ENCODE measurements at regions not wholly inside any gene's neighbourhood (a gene's known extent, or its start where the extent isn't known, plus 50 kb on each side); places are given as distances from the start of the nearest gene placed in this dataset.

DNA sequence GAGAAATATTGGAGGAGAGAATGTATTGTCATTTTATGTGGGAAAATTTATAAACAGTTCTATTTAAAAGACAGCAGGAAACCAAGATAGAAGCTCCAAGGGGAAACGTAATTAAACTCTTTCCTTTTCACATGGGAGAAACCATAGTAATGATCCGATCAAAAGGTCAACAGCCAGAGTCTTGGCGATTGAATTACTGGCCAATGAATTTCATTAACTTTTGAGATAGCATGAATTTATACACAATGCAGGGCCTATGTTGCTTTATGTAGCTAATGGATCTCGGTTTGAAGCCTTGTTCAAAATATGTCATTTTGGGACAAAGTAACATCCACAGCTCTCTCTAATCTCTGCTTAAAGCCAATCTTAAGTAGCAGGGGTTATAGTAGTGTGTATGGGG lies 897.5 kb upstream of the NDST4 start:
- no peak overlapping the region for H3K27ac ChIP-seq (ENCODE audit: low read depth in 2 of 2, low read length in 2 of 2)
- no peaks in the 10 kb centered on the region for H3K36me3 ChIP-seq (ENCODE audit: control insufficient read depth in 2 of 3, insufficient read depth in 3 of 3, low read length in 3 of 3)
- peak in 1 of 5 donors; percentile 4 for DNase-seq
- H3K4me3 ChIP-seq (ENCODE audit: low read length in 3 of 3): no peak overlapping the region
- TF ChIP-seq, protein P1, sequence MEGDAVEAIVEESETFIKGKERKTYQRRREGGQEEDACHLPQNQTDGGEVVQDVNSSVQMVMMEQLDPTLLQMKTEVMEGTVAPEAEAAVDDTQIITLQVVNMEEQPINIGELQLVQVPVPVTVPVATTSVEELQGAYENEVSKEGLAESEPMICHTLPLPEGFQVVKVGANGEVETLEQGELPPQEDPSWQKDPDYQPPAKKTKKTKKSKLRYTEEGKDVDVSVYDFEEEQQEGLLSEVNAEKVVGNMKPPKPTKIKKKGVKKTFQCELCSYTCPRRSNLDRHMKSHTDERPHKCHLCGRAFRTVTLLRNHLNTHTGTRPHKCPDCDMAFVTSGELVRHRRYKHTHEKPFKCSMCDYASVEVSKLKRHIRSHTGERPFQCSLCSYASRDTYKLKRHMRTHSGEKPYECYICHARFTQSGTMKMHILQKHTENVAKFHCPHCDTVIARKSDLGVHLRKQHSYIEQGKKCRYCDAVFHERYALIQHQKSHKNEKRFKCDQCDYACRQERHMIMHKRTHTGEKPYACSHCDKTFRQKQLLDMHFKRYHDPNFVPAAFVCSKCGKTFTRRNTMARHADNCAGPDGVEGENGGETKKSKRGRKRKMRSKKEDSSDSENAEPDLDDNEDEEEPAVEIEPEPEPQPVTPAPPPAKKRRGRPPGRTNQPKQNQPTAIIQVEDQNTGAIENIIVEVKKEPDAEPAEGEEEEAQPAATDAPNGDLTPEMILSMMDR (IDR thresholded peaks at IDR 0.05; ENCODE audit: borderline replicate concordance, extremely low read depth, insufficient read depth): no peak
- intact Hi-C loops (cut with DNase I): no loop called here
- no peaks in the 10 kb centered on the region for H3K27me3 ChIP-seq (ENCODE audit: control insufficient read depth, insufficient read depth, low read length)
- no peaks in the 10 kb centered on the region for H3K4me1 ChIP-seq (ENCODE audit: control insufficient read depth in 2 of 3, insufficient read depth in 2 of 3, low read depth in 1 of 3, low read length in 3 of 3)
- peaks cover 0 to 12% (median 3%) of the 10 kb centered on the region in 3 donors for H3K9me3 ChIP-seq (ENCODE audit: control insufficient read depth in 2 of 3, insufficient read depth in 1 of 3, low read length in 3 of 3)
- FAIRE-seq: no peak
- H3K9ac ChIP-seq (ENCODE audit: low read length in 3 of 3): no peak overlapping the region

GRCh38 chr4:116005806-116006088 lies 892.3 kb upstream of the NDST4 start:
- TF ChIP-seq, protein P1 (IDR thresholded peaks at IDR 0.05; ENCODE audit: borderline replicate concordance, extremely low read depth, insufficient read depth): no peak
- Histone ChIP-seq H3K9ac (ENCODE audit: low read length in 3 of 3) (no peak overlapping the region), H3K9me3 (ENCODE audit: control insufficient read depth in 2 of 3, insufficient read depth in 1 of 3, low read length in 3 of 3) (no peaks in the 10 kb centered on the region), H3K4me1 (ENCODE audit: control insufficient read depth in 2 of 3, insufficient read depth in 2 of 3, low read depth in 1 of 3, low read length in 3 of 3) (no peaks in the 10 kb centered on the region), H3K4me3 (ENCODE audit: low read length in 3 of 3) (no peak overlapping the region), H3K36me3 (ENCODE audit: control insufficient read depth in 2 of 3, insufficient read depth in 3 of 3, low read length in 3 of 3) (no peaks in the 10 kb centered on the region), H3K27me3 (ENCODE audit: control insufficient read depth, insufficient read depth, low read length) (no peaks in the 10 kb centered on the region), H3K27ac (ENCODE audit: low read depth in 2 of 2, low read length in 2 of 2) (no peak overlapping the region)
- intact Hi-C loops (cut with DNase I): no loop called here
- FAIRE-seq: no peak
- no peak for DNase-seq

- DNase-seq: no peak
These were observed 891.8 kb upstream of the NDST4 start for GRCh38 chr4:116005037-116005805.

More at GRCh38 chr4:116005037-116005805, 891.8 kb upstream of the NDST4 start:
- H3K4me1 ChIP-seq (ENCODE audit: control insufficient read depth in 2 of 3, insufficient read depth in 2 of 3, low read depth in 1 of 3, low read length in 3 of 3): no peaks in the 10 kb centered on the region
- FAIRE-seq: no peak
- intact Hi-C loops (cut with DNase I): no loop called here
- TF ChIP-seq, protein P1 (IDR thresholded peaks at IDR 0.05; ENCODE audit: borderline replicate concordance, extremely low read depth, insufficient read depth): no peak
- H3K36me3 ChIP-seq (ENCODE audit: control insufficient read depth in 2 of 3, insufficient read depth in 3 of 3, low read length in 3 of 3): no peaks in the 10 kb centered on the region
- no peak overlapping the region for H3K4me3 ChIP-seq (ENCODE audit: low read length in 3 of 3)
- no peak overlapping the region for H3K27ac ChIP-seq (ENCODE audit: low read depth in 2 of 2, low read length in 2 of 2)
- H3K9ac ChIP-seq (ENCODE audit: low read length in 3 of 3): no peak overlapping the region
- no peaks in the 10 kb centered on the region for H3K9me3 ChIP-seq (ENCODE audit: control insufficient read depth in 2 of 3, insufficient read depth in 1 of 3, low read length in 3 of 3)
- no peaks in the 10 kb centered on the region for H3K27me3 ChIP-seq (ENCODE audit: control insufficient read depth, insufficient read depth, low read length)

Measured in kidney (tissue), 13 donors.